ENCODE measurements at regions not wholly inside any gene's neighbourhood (a gene's known extent, or its start where the extent isn't known, plus 50 kb on each side); places are given as distances from the start of the nearest gene placed in this dataset.
A peak's percentile ranks its signal among the peaks of the same experiment; 100 is the strongest.

DNA sequence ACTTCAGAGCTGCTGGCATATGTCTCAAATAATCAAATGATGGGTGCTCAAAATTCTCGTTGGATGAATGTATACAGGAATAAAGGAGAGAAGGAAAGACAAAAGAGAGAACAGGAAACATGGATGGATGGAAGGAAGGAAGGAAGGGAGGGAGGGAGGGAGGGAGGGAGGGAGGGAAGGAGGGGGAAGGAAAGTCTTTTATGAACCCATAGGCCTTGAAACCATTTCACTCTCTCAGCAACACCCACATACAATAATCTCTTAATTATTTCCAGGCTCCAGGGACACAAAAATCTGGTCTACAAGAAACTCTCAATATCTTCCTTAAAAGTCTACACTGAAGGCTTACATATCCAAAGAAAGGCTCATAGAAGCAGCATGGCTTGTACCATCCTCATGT, 363.4 kb upstream of the TMPO start:
- no peak for TF ChIP-seq POLR2A (IDR thresholded peaks at IDR 0.05)
- TF ChIP-seq, protein P1, sequence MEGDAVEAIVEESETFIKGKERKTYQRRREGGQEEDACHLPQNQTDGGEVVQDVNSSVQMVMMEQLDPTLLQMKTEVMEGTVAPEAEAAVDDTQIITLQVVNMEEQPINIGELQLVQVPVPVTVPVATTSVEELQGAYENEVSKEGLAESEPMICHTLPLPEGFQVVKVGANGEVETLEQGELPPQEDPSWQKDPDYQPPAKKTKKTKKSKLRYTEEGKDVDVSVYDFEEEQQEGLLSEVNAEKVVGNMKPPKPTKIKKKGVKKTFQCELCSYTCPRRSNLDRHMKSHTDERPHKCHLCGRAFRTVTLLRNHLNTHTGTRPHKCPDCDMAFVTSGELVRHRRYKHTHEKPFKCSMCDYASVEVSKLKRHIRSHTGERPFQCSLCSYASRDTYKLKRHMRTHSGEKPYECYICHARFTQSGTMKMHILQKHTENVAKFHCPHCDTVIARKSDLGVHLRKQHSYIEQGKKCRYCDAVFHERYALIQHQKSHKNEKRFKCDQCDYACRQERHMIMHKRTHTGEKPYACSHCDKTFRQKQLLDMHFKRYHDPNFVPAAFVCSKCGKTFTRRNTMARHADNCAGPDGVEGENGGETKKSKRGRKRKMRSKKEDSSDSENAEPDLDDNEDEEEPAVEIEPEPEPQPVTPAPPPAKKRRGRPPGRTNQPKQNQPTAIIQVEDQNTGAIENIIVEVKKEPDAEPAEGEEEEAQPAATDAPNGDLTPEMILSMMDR (IDR thresholded peaks at IDR 0.05): no peak
- H3K9me3 ChIP-seq: no peaks in the 10 kb centered on the region
- H3K27me3 ChIP-seq: no peaks in the 10 kb centered on the region
- intact Hi-C loops (cut with DNase I): no loop called here
- WGBS, 2 donors: 84% methylated on average over 1 of the region's 1 CpG
- no peak overlapping the region for H3K27ac ChIP-seq
- H3K4me1 ChIP-seq: no peaks in the 10 kb centered on the region
- H3K4me3 ChIP-seq (replicated peaks in 1 of 3): no peak overlapping the region
- H3K36me3 ChIP-seq: no peaks in the 10 kb centered on the region
- no peak for DNase-seq

DNA sequence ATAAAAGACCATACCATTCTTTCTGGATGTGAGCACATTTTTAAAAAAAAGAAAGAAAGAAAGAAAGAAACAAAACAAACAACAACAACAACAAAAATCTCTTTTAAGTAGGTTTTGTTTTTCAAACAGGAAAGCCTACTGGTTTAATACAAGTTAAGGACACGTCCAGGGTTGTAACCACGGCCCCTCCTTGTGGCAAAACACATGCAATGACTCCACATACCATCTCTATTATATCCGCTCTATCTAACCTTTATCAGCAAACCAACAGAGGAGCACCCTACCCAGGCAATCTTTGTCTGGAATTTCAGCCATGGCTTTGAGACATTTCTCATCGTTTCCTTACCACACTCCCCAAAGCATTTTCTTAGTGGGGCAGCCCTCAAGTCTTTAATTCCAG, 360.5 kb upstream of the TMPO start:
- Histone ChIP-seq H3K4me3 (replicated peaks in 1 of 3) (no peak overlapping the region), H3K27me3 (no peaks in the 10 kb centered on the region), H3K36me3 (no peaks in the 10 kb centered on the region), H3K27ac (no peak overlapping the region), H3K4me1 (no peaks in the 10 kb centered on the region), H3K9me3 (no peaks in the 10 kb centered on the region)
- intact Hi-C loops (cut with DNase I): no loop called here
- 24 to 26% methylated on average over 4 of the region's 4 CpGs for WGBS, 2 donors
- TF ChIP-seq, protein P1 (IDR thresholded peaks at IDR 0.05): peak in 5 of 6 experiments; percentile 23 to 71 (median 59)
- TF ChIP-seq POLR2A (IDR thresholded peaks at IDR 0.05): no peak
- peak; percentile 57 to 72 for DNase-seq

DNA sequence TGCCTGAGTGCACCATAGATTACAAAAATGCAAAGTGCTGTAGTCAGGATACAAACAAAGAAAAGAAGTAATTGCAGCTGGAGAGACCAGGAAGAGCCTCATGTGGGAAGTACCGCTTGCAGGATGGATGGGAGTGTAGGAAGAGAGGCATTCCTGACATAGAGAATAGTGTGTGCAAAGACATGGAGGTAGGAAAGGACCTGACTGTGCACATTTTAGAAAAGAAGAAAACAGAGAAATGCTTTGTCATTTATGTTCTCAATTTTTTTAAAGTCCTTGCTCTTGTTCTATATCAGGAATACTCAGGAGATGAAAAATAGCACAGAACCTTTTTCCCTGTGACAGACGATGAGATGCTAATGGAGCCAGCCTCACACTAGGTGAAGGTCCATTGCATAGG, 358.7 kb upstream of the TMPO start:
- Histone ChIP-seq H3K27me3 (no peaks in the 10 kb centered on the region), H3K27ac (no peak overlapping the region), H3K4me1 (no peaks in the 10 kb centered on the region), H3K36me3 (no peaks in the 10 kb centered on the region), H3K4me3 (replicated peaks in 1 of 3) (no peak overlapping the region), H3K9me3 (no peaks in the 10 kb centered on the region)
- 91 to 95% methylated on average over 2 of the region's 2 CpGs for WGBS, 2 donors
- TF ChIP-seq, protein P1 (IDR thresholded peaks at IDR 0.05): no peak
- no peak for TF ChIP-seq POLR2A (IDR thresholded peaks at IDR 0.05)
- intact Hi-C loops (cut with DNase I): no loop called here
- no peak for DNase-seq

DNA sequence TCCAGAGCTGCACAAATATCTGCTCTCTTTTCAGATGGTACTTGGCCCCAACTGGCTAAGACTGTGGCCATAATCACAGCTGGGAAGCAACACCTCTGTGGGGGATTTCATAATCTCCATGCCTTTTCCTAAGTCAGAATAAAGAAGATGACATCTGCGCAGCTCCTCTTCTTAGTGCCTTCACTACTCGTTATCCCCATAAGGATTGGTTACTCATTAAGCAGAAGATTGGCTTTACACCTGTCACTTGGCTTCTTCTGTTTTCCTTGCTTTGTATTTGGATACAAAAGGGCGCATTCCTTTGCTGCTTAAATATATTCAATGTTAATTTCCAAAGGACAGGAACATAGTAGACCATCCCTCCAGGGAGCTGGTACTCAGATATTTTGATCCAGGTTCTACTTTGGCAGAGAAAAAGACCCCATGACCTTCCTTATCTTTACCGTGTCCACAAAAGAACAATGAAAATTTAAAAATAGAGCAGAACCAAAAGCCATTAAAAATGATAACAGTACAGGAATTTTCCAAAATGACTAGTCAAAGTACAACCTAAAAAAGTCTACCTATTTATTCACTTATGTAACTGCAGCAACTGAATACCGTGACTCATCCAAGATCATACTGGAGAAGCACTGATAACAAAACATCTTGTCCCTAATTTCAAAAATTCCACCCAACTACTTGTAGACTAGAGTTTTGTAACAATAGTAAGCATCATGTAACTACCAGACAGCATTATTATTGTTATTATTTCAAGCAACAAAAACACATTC, 352.3 kb upstream of the TMPO start:
- Histone ChIP-seq H3K36me3 (no peaks in the 10 kb centered on the region), H3K4me1 (no peaks in the 10 kb centered on the region), H3K9me3 (no peaks in the 10 kb centered on the region), H3K27ac (no peak overlapping the region), H3K27me3 (no peaks in the 10 kb centered on the region), H3K4me3 (replicated peaks in 1 of 3) (no peak overlapping the region)
- WGBS, 2 donors: 71% methylated on average over 5 of the region's 5 CpGs
- intact Hi-C loops (cut with DNase I): no loop called here
- no peak for DNase-seq
- TF ChIP-seq POLR2A (IDR thresholded peaks at IDR 0.05): no peak

DNA sequence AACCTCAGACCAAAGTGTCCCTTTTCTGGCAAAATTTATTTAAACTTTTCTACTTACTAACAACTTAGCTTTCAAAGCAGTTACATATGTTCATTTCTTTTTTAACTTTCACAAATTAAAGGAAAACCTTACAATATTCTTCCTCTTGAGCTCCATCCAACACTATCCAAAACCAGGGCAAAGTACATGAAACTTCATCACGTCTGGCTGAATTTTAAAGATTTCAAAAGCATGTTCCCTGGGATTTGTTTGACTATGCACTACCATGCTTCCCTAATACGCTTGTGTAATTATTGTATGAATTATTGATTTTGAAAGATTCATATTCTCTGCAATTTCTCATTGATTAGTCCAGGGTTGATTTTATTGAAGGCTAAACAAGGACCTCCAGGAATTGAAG, 343.1 kb upstream of the TMPO start:
- no peaks in the 10 kb centered on the region for H3K36me3 ChIP-seq
- H3K27ac ChIP-seq: no peak overlapping the region
- no peak overlapping the region for H3K4me3 ChIP-seq (replicated peaks in 1 of 3)
- H3K27me3 ChIP-seq: no peaks in the 10 kb centered on the region
- no peaks in the 10 kb centered on the region for H3K9me3 ChIP-seq
- intact Hi-C loops (cut with DNase I): no loop called here
- DNase-seq: no peak
- WGBS, 2 donors: 73 to 90% methylated on average over 2 of the region's 2 CpGs
- no peak for TF ChIP-seq POLR2A (IDR thresholded peaks at IDR 0.05)
- TF ChIP-seq, protein P1 (IDR thresholded peaks at IDR 0.05): no peak
- H3K4me1 ChIP-seq: no peaks in the 10 kb centered on the region

Measured in thyroid gland (tissue), 4 donors.